ENCODE measurements at regions not wholly inside any gene's neighbourhood (a gene's known extent, or its start where the extent isn't known, plus 50 kb on each side); places are given as distances from the start of the nearest gene placed in this dataset.
"Not testable (repeated sequence)": the region's sequence is repeated elsewhere in the genome, so short reads cannot be mapped to it uniquely, and the experiment has no call there.

DNA sequence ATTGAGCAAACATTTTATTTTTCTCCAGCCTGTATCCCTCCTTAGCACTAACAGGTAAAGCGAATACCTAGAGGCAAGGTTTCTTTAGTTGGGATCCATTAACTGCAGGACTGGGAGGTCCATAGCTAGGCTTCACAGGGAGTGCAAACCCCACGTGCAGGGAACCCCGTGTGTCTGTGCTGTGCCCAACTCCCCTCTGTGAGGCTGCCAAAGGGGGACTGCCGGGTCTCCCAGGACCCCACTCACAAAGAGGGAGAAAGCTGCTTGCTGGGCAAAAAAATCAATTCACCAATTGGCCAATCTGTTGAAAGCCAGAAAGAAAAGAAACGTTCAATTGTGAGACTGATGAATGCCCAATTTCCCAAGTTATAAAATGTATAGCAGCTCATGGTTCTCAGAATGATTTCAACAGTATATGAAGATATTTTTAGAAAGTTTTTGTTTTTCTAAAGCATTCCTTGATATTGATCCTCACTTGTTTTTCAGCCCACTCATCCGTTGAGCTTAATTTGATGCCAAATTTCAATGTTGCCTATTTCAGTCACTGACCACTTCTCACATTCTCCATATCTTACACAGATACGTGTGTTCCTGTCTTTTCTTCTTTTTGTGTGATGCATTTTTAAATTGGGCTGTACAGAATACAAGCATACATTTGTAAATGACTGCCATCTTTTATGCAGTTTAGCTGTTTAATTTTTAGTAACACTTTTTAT lies 202.7 kb upstream of the PRSS58 start:
- DNase-seq, result no peak

DNA sequence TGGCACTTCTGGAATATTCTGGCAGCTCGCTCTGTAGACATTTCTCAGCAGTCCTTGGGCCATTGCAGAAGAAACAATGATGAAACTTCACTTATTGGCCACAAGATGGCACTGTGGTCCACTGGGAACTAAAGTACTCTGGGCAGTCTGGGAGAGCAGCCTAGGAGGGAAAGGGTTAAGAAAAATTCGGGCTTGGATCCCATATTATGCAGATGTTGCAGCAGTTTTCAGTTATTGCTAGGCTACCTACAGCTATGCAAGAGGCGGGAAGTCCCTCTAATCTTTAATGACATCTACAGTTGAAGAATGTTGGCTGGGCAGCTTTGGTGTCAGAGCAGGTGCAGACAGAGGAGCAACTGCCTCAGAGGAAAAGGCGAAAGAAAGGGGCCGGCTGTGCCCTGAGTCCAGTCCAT lies 201.7 kb upstream of the PRSS58 start:
- DNase-seq, result peak; percentile 16

DNA sequence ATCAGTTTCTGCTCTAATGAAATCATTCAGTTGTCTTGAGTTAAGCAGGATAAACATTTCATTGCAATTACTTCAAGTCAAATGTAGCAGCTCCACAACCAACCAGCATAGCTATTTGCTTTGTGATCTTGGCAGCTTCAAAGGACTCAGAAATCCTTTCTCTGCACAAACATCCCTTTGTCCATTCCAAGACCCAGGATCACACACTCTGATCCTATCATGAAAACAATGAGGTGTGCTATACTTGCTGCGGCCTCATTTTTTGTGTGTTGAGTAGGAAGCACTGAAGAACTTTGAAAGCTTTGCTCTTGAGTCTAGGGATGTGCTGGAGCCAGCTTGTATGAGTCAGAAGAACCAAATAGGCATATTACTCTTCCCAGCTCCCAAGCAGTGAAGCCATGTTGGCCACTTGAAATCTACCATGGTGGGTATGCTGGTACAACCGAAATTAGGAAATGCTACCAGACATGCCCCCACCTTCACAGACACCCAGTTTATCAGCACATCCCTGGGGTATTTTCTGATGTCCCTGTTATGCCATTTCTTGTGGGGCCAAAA lies 199.4 kb upstream of the PRSS58 start:
- no peak for DNase-seq

DNA sequence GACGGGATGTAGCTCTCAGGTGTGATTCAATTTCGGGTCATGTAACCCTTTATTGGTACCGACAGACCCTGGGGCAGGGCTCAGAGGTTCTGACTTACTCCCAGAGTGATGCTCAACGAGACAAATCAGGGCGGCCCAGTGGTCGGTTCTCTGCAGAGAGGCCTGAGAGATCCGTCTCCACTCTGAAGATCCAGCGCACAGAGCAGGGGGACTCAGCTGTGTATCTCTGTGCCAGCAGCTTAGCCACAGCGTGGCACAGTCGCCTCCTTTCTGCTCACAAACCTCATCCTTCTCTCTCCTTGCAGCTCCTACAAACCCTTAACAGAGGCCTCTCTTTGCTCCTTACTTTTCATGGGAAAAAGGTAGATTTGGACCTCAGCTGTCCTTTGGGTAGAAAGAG lies 197.5 kb upstream of the PRSS58 start:
- DNase-seq, result no peak

DNA sequence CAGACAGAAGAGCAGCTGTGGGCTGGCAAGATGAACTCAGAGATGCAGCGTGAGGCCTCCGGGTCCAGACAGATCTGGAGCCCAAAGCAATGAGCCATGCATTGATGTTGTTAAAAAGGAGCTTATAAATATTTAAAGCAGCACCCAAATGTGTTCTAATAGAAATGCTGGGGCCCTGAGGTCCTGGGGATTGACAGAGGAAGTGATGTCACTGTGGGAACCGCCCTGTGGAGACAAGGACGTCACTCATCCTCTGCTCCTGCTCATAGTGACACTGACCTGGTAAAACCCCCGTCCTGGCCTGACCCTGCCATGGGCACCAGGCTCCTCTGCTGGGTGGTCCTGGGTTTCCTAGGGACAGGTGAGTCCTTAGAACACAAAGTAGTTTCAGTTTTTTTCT lies 197.0 kb upstream of the PRSS58 start:
- no peak for DNase-seq

DNA sequence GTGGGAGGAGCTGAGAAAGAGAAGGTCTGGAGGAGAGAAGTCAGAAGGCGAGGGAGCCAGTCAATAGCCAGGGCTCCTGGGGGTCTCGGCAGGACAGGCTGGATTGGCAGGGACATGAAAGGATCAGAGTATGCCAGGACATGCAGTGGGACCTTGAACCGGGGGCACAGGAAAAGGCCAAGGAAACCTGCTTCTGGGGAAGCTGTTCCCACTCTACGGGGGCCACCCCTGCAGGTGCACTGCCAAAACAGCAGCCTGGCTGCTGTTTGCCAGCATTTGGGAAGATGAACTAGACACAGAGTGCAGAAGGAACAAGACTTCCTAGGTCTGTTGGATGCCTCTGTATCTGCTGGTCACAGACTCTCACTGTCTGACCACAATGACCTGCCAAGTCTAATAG lies 194.9 kb upstream of the PRSS58 start:
- DNase-seq, result no peak

DNA sequence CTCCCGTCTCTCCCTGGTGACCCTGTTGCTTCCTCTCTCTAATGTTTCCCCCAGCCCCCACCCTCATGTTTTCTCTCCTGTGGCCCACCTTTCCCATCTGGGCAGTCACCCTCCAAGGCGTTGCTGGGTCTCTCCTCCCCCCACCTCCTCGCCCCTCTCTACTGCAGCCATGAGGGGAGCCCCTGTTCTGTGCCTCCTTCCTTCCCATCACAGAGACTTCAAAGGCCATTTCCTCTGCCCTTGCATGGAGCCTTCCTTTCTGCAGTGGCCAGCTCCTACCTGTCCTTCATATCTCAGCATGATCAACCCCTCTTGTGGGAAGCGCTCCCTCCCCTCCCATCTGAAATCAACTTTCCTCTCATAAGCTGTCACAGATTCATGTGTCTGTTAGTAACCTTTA lies 194.0 kb upstream of the PRSS58 start:
- DNase-seq, result no peak

DNA sequence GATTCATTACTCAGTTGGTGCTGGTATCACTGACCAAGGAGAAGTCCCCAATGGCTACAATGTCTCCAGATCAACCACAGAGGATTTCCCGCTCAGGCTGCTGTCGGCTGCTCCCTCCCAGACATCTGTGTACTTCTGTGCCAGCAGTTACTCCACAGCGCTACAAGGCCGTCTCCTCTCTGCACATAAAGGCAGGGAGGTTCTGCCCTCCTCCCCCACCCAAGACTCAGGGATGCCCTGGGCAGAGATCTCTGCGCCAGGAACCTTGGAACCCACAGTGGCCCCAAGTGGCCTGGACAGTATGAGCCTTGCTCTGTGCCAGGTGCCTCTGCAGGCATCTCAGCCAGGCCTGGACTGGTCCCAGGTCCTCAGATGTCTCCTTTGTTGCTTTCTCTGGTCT lies 193.4 kb upstream of the PRSS58 start:
- DNase-seq, result no peak

DNA sequence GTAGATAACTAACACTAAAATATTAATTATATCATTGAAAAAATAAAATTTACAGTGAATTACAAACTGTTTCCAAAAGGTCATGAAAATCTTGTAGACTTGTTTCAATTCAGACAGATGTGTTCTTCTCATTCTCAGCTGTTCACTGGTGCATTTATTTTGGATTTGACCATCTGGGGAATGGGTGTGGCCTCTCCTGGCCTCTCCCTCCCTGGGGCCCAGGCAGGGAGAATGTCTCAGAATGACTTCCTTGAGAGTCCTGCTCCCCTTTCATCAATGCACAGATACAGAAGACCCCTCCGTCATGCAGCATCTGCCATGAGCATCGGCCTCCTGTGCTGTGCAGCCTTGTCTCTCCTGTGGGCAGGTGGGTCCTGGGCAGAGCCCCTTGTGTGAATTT lies 192.8 kb upstream of the PRSS58 start:
- DNase-seq, result no peak

DNA sequence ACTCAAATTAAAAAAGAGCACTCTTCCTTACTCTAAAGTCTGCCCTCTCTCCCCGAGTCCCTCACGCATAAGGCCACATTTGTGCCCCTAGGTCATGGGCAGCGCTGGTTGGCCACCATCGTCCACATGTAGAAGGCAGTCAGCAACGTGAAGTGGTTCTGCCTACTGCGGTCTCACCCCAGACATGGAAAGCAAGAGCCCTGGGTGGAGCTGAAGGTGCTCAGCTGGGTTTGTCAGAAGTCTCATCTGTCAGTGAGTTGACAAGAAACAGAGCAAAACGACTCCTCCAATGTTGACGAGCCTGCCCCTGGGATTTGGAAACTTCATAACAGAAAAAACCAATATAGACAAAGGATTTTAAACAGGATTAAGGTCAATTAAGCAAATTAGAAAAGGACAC lies 192.3 kb upstream of the PRSS58 start:
- no peak for DNase-seq

DNA sequence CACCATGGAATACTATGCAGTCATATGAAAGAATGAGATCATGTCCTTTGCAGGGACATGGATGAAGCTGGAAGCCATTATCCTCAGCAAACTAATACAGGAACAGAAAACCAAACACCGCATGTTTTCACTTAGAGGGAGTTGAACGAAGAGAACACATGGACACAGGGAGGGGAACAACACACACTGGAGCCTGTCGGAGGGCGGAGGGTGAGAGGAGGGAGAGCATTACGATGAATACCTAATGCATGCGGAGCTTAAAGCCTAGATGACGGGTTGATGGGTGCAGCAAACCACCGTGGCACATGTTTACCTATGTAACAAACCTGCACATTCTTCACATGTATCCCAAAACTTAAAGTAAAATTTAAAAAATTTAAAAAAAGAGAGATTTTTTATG lies 191.0 kb upstream of the PRSS58 start:
- DNase-seq, result not testable (repeated sequence)

DNA sequence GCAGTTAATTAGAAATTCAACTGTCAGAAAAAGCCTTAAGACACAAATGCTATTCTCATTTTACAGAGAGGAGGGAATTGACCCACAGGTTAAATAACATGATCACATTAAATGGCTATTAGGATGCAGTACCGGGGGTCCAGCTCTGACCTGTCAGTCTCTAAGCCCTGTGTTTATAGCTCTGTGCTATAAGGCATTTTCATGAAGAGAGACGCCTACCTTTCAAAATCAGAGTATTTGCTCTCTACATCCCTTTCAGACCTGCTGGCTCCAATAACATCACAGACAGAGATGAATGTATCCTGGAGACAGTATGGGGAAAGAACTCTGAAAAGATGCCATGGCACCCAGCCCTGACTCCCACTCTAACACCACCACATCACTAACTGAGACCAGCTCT lies 189.9 kb upstream of the PRSS58 start:
- no peak for DNase-seq

DNA sequence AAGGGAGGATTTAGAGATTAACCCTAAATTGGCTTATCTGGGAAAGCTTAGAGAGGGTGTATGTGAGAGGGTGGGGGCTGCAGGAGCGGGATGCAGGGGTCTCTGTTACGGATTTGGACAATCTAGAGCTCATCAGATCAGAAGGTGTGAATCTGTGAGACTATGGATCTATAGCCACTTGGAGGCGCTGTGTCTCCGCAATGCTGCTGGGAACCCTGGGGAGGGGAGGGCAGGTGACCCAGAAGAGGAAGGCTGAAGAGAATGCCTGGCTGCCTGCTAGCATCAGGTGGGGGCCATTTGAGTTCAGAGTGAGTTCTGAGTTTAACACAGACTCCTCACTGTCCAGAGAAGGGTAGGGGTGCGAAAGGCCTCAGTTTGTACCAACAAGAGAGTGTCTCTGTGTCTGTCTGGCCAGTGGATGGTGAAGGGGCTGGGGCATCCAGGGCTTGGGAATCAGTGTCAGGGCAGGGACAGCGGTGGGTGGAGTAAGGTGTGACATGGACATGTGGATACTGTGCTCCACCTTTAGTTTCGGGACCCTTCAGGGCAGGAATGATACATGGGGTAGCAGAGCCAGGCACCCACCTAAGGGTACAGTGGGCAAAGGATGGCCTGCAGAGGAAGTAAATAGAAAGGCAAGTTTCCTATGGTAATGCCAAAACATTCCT lies 187.3 kb upstream of the PRSS58 start:
- no peak for DNase-seq

DNA sequence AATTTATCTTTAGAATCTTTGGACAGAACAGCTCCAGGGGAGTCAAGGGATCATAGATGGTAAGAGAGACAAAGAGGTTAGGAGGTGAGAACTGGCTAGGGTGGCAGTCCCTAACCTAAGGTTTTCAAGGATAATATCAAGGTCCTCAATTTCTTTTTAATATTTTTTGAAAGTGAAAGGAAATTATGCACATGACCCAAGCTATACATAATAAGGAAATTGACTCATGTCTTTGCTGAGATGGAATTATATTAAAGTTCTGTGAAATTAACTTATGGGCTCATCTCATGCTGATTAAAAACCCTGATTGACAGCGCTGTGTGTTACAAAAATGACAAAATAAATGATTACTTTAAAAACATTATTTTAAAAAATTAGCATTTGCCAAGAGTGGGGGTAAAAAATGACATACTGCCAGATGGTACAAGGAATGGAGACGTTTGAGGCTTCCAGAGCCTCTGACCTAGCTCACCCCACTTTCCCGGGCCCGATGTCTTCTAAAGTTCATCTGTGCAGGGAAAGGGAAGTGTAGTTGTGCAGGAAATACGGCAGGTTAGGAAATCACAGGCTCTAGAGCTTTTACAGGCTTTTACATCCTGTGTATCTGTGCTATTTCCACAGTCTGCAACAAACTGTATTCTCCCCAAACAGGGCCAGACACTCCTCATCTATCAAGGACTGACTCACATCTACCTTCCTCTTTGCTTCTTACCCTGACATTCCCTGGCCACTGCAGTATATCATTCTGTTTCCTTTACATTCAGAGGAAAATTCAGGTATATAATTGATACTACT lies 185.6 kb upstream of the PRSS58 start:
- DNase-seq, result no peak

DNA sequence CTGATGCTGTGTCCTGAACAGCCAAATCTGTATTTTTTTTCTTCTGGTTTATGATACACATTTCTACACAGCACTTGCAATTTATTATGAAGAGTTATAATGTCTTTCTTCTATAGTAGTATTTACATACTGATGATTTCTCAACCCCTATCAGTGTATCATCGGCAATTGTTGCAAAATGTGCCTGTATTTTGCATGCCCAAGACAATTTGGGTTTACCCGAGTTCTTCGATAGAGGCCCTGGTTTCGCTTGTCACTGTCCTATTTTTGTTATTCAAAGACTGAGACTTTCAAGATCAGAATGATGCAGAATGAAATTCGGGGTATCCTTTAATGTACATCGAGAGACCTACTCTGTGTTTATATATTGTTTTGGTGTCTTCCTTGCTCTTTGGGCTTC lies 184.5 kb upstream of the PRSS58 start:
- DNase-seq, result no peak

DNA sequence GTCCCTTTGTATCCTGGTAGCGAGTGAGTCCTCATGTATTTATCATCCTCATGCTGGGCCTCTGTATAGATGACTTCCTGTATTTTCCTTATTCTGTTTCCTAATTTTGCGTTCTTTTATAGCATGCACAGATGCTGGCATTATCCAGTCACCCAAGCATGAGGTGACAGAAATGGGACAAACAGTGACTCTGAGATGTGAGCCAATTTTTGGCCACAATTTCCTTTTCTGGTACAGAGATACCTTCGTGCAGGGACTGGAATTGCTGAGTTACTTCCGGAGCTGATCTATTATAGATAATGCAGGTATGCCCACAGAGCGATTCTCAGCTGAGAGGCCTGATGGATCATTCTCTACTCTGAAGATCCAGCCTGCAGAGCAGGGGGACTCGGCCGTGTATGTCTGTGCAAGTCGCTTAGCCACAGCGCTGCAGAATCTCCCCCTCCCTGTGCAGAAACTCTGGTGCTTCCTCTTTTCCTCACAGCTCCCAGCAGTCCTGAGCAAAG lies 183.1 kb upstream of the PRSS58 start:
- no peak for DNase-seq

DNA sequence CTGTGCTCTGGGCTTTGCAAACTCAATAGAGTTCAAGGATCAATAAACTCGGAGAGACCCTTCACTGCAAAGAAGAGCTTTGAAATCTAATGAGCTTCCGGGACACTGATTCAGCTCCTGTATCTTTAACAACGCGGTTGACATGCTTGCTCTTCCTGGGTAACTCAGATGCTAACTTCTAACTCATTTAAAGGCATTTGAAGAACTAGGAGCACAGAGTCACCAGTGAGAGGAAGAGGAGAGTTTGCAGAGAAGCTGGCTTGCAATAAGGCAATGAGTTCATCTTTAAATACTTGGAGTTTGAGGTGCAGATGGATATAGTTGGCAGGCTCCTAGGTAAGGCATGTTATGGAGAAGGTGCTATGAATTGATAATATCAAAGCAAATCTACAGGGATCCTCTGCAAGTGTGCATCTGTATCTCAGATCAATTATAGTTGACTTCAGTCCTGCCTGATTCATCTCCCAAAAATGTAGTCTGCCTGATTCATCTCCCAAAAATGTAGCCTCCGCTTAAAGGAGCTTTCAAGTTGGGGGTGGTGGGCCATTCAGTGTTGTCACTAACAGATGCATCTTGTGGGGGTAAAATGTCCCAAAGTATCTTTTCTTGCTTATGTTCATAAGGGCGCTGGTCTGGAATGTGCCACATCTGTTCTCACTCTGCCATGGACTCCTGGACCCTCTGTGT lies 182.5 kb upstream of the PRSS58 start:
- no peak for DNase-seq

DNA sequence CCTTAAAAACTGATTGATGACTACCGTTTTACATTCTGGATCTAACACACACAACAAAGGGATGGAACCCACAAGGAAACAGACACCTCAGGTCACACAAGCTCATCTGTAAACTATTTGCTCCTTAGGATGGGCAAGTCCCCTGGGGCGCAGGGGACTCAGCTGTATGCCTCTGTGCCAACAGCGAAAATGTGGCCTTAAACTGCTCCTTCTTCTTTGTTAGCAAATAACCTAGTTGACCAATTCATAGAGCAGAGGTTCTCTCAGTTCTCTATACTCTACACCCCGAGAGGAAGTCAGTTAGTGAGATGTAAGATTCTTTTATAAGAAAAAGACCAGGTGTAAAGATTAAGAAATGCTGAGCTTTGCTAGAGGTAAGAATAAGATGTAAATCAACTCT lies 181.9 kb upstream of the PRSS58 start:
- no peak for DNase-seq

DNA sequence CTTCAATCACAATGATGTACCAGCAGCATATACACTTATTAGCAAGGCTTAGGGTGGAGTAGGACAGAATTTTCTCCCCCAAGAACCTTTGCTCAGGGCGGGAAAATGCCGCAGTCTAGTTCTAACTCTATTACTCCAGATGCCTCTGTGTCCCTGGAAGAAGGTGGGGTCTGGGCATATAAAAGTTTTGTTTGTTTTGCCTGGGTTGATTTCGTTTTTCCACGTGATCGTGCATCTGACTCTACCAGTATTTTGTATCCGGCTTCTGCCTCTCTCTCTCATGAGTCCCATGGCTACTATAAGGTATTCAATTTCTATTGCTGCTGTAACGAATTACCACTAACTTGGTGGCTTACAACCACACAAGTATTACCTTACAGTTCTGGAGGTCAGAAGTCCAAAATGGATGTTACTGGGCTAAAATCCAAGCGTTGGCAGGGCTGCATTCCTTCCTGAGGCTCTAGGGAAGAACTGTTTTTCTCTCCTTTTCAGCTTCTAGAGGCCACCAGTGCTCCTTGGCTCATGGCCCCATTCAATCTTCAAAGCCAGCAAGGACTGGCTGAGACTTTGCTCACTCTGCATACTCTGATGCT lies 181.2 kb upstream of the PRSS58 start:
- no peak for DNase-seq

DNA sequence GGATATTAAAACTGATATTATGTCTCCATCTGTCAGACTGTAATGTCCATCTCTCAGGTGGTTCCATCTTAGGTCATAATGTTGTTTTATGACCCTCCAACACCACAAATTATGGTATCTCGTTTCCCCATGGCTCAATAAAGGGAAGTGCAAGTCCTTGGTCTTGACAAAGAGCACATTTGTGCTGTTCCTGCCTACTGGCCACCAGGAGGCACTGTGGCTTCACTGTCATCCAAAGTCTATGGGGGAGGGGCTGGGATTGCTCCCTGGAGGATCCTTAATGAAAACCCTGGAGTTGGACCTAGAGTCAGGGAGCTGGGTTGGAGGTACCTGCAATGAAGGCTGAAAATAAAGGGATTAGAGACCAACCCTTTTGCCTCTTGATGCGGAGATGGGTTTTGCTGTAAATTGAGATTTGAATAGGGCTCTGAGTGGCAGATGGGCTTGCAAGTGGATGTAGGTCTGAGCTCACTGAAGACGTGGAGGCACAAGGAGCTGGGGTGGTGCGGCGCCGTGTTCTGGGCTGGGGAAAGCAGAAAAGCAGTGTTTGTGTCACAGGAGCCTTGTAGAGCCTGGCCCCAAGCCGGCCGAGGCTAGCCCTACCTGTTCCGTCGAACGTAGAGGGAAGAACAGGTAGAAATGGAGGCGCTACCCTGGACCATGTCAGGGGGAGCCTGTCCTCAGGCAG lies 180.5 kb upstream of the PRSS58 start:
- DNase-seq, result no peak

DNA sequence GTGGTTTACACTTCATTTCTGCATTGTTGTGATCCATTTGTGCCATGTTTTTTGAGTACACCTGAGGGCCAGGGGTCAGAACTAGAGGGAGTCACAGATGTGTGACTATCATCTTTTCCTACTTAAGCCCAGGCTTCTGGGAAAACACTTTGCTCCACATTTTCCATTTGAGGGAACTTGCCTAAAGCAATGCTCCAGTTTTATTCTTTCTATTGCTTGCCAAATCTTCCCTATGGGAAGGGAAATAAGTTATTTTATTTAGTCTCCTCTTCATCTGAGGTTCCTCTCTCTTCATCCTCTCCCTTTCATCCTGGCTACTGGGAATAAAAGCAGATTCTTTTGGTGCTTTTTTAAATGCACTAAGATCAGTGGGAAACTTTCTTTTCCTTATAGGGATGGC lies 179.9 kb upstream of the PRSS58 start:
- no peak for DNase-seq

DNA sequence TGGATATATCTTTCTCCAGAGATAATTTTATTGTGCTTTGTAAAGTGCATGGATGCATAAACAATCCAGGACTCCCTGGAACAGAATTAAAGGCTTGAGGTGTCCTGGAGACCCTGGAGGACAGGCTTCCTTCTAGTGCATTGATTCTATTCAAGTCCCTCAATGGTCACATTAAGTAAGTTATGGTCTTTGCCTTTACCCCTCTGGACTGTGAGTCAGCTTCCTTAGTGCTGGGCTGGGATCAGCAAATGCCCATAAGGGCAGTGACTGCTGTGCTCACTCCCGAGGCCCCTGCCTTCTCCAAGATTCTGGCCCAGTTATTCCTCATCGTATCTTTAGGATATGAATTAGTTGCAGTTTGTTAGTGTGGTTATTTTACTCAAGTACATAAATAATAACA lies 178.7 kb upstream of the PRSS58 start:
- DNase-seq, result no peak
